ENCODE measurements at regions not wholly inside any gene's neighbourhood (a gene's known extent, or its start where the extent isn't known, plus 50 kb on each side); places are given as distances from the start of the nearest gene placed in this dataset.

DNA sequence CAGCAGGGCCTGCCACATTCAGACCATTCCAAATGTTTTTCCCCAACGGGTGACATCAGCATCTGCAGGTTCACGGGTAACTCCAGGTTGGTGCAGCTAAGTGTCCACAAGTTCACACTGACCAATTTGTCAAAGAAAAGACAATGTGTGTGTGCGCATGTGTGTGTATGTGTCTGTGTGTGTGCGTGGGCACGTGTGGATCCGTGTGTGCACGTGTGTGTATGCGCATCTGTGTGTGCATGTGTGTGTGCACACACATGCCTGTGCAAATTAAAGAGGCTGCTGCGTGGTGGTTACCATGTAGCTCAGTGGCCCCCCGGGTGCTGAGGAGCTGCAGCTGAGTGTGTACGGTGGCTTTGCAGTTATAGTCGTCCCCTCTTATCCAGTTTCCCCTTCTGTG, 187.4 kb downstream of the TMEM18 start:
- no peak overlapping the region for H3K9ac ChIP-seq
- TF ChIP-seq, protein P1, sequence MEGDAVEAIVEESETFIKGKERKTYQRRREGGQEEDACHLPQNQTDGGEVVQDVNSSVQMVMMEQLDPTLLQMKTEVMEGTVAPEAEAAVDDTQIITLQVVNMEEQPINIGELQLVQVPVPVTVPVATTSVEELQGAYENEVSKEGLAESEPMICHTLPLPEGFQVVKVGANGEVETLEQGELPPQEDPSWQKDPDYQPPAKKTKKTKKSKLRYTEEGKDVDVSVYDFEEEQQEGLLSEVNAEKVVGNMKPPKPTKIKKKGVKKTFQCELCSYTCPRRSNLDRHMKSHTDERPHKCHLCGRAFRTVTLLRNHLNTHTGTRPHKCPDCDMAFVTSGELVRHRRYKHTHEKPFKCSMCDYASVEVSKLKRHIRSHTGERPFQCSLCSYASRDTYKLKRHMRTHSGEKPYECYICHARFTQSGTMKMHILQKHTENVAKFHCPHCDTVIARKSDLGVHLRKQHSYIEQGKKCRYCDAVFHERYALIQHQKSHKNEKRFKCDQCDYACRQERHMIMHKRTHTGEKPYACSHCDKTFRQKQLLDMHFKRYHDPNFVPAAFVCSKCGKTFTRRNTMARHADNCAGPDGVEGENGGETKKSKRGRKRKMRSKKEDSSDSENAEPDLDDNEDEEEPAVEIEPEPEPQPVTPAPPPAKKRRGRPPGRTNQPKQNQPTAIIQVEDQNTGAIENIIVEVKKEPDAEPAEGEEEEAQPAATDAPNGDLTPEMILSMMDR (IDR thresholded peaks at IDR 0.05): no peak
- no peak for TF ChIP-seq EZH2 (IDR thresholded peaks at IDR 0.05)
- TF ChIP-seq EZH2phosphoT487 (IDR thresholded peaks at IDR 0.05): no peak
- no peak overlapping the region for H3K27ac Mint-ChIP-seq
- no peak overlapping the region for H3K4me2 ChIP-seq
- no peak overlapping the region for H3K4me3 ChIP-seq
- no peaks in the 10 kb centered on the region for H4K20me1 ChIP-seq (ENCODE audit: low read depth)
- peaks cover 6% of the 10 kb centered on the region for H3K27me3 Mint-ChIP-seq (ENCODE audit: insufficient read depth, low read depth)
- no peaks in the 10 kb centered on the region for H3K36me3 ChIP-seq
- H3K36me3 Mint-ChIP-seq: peaks cover 4% of the 10 kb centered on the region
- no peaks in the 10 kb centered on the region for H3K27me3 ChIP-seq
- H3K4me3 Mint-ChIP-seq: no peak overlapping the region
- no peaks in the 10 kb centered on the region for H3F3A ChIP-seq (ENCODE audit: low read depth)
- peaks cover 14% of the 10 kb centered on the region for H3K9me3 Mint-ChIP-seq
- DNase-seq (ENCODE audit: low spot score): no peak
- no peaks in the 10 kb centered on the region for H3K4me1 ChIP-seq
- no peaks in the 10 kb centered on the region for H3K9me3 ChIP-seq (ENCODE audit: low read depth)
- no peak overlapping the region for H3K27ac ChIP-seq
- H3K4me1 Mint-ChIP-seq: peaks cover 12% of the 10 kb centered on the region
- H2AFZ ChIP-seq (replicated peaks): no peak overlapping the region
- no peaks in the 10 kb centered on the region for H3K79me2 ChIP-seq (ENCODE audit: low read depth)

DNA sequence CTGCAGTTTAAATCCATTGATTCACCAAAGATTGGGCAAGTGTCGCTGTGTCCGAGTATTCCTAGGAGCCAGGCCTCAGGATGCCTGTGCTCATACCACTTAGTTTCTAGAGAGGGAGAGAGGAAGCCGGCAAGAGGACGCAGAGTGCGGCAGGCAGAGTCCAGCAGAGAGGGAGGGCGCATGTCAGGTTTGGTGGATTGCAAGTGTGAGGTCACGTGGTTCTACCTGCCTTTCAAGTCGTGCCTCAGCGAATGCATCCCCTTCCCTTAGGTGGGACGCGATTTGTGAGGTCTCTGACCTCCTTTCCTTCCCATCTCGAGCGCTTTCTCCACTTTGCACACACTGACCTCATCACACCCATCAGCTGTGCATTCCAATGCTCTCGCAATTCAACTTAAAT, 188.1 kb downstream of the TMEM18 start:
- DNase-seq (ENCODE audit: low spot score): no peak
- no peaks in the 10 kb centered on the region for H3K9me3 ChIP-seq (ENCODE audit: low read depth)
- Mint-ChIP-seq H3K4me1 (peaks cover 6% of the 10 kb centered on the region), H3K27me3 (ENCODE audit: insufficient read depth, low read depth) (peaks cover 6% of the 10 kb centered on the region), H3K27ac (peak overlapping the region; percentile 24), H3K36me3 (peaks cover 4% of the 10 kb centered on the region), H3K4me3 (no peak overlapping the region), H3K9me3 (peaks cover 14% of the 10 kb centered on the region)
- H3K27ac ChIP-seq: no peak overlapping the region
- no peaks in the 10 kb centered on the region for H3K79me2 ChIP-seq (ENCODE audit: low read depth)
- H3K36me3 ChIP-seq: no peaks in the 10 kb centered on the region
- no peaks in the 10 kb centered on the region for H3K4me1 ChIP-seq
- no peak overlapping the region for H3K4me2 ChIP-seq
- no peak for TF ChIP-seq EZH2 (IDR thresholded peaks at IDR 0.05)
- TF ChIP-seq, protein P1 (IDR thresholded peaks at IDR 0.05): no peak
- TF ChIP-seq EZH2phosphoT487 (IDR thresholded peaks at IDR 0.05): no peak
- no peak overlapping the region for H2AFZ ChIP-seq (replicated peaks)
- H3F3A ChIP-seq (ENCODE audit: low read depth): no peaks in the 10 kb centered on the region
- no peaks in the 10 kb centered on the region for H3K27me3 ChIP-seq
- no peak overlapping the region for H3K4me3 ChIP-seq
- no peaks in the 10 kb centered on the region for H4K20me1 ChIP-seq (ENCODE audit: low read depth)
- no peak overlapping the region for H3K9ac ChIP-seq

DNA sequence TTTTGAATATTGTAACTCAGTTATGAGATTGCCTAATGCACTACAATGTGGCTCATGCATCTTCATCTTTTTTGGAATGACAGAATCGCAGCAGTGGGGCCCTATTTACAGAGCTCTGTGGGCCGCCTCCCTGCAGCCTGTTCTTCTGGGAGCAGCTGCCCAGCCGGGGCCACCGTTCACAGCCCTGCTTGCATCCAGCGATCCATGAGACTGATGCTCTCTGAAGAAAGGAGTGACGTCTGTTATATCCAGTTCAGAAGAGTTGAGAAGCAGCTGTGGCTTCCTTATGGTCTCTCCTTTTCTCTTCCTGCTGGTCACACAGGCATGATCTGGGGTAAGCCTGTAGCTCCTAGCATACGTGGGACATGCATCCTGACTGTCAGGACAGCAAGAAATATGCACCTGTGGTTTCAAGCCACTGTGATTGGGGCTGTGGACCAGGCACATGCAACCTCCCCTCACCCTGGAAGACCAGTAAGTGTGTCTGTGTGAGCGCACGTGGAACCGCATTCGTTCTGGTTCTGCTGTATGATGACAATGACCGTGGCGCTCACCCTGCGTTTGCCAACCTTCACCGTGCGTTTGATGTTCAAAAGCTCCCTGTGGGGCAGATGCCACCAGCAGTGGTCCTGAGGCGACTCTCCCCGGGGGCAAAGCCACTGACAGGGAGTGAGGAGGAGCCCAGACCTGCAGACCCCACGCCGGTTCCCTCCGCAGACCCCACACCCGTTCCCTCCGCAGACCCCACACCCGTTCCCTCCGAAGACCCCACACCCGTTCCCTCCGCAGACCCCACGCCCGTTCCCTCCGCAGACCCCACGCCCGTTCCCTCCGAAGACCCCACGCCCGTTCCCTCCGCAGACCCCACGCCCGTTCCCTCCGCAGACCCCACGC, 189.8 kb downstream of the TMEM18 start:
- Histone ChIP-seq H4K20me1 (ENCODE audit: low read depth) (no peaks in the 10 kb centered on the region), H3K27me3 (no peaks in the 10 kb centered on the region), H3K9ac (no peak overlapping the region), H3K4me1 (no peaks in the 10 kb centered on the region), H3K4me2 (no peak overlapping the region), H3K9me3 (ENCODE audit: low read depth) (no peaks in the 10 kb centered on the region), H3K4me3 (no peak overlapping the region), H2AFZ (replicated peaks) (no peak overlapping the region), H3K79me2 (ENCODE audit: low read depth) (no peaks in the 10 kb centered on the region), H3K27ac (no peak overlapping the region), H3K36me3 (no peaks in the 10 kb centered on the region), H3F3A (ENCODE audit: low read depth) (no peaks in the 10 kb centered on the region)
- Mint-ChIP-seq H3K36me3 (peaks cover 4% of the 10 kb centered on the region), H3K27me3 (ENCODE audit: insufficient read depth, low read depth) (peaks cover 6% of the 10 kb centered on the region), H3K4me3 (no peak overlapping the region), H3K27ac (peak overlapping the region; percentile 29), H3K4me1 (peaks cover 6% of the 10 kb centered on the region), H3K9me3 (peaks cover 18% of the 10 kb centered on the region)
- DNase-seq (ENCODE audit: low spot score): no peak
- no peak for TF ChIP-seq EZH2 (IDR thresholded peaks at IDR 0.05)
- no peak for TF ChIP-seq EZH2phosphoT487 (IDR thresholded peaks at IDR 0.05)
- TF ChIP-seq, protein P1 (IDR thresholded peaks at IDR 0.05): no peak
